KOPT-K1 (cell line): ENCODE measurements at regions not wholly inside any gene's neighbourhood (a gene's known extent, or its start where the extent isn't known, plus 50 kb on each side); places are given as distances from the start of the nearest gene placed in this dataset.

Experiments used
- H3K27ac ChIP-seq: fragments of 200-600 bp; sonication (generic); 2 replicates; pipeline ENCODE4 v1.5.1; 2016; ENCODE audit warnings: antibody characterized with exemption, mild to moderate bottlenecking, low read depth, low read length; ENCODE audit not compliant: poor library complexity, severe bottlenecking
- H3K36me3 ChIP-seq: fragments of 200-600 bp; sonication (generic); 2 replicates; pipeline ENCODE4 v1.5.1; 2017; ENCODE audit warnings: antibody characterized with exemption, mild to moderate bottlenecking, low read length, moderate library complexity; ENCODE audit not compliant: insufficient read depth
- H3K9me3 ChIP-seq: fragments of 200-600 bp; sonication (generic); 2 replicates; pipeline ENCODE4 v1.5.1; 2017; ENCODE audit warnings: antibody characterized with exemption, low read length, mild to moderate bottlenecking; ENCODE audit not compliant: insufficient read depth, poor library complexity, severe bottlenecking

- Histone ChIP-seq H3K36me3 (no peaks in the 10 kb centered on the region), H3K9me3 (no peaks in the 10 kb centered on the region), H3K27ac (no peak overlapping the region)
Observed at GRCh38 chr18:70380915-70381896, 92.4 kb downstream of the SOCS6 start.
